GM21825 (cell line): ENCODE measurements at regions not wholly inside any gene's neighbourhood (a gene's known extent, or its start where the extent isn't known, plus 50 kb on each side); places are given as distances from the start of the nearest gene placed in this dataset.
"Not testable (repeated sequence)": the region's sequence is repeated elsewhere in the genome, so short reads cannot be mapped to it uniquely, and the experiment has no call there.

Experiments used
- ATAC-seq: cut with Tn5 transposase; IDR thresholded peaks from one replicate; pipeline ENCODE4 v1.9.1; 2021; ENCODE audit warnings: mild to moderate bottlenecking, moderate library complexity; ENCODE audit not compliant: unreplicated experiment

DNA sequence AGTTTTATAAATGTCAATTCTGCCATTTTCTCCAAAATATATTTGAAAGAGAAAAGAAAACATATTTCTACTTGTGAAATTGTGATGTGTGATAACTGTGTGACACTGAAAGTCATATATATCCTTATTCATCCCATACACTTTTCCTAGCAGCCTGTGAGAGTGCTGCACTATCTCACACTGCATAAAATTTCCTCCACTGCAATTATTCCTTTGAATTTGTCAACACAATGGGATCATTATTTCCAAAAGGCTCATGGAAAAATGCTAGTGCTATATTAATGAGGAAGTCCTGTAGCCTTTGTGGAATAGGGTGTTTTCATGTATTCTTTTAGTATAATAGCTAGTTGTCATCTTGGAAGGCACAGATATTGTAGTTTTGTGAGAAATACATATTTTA lies 504.1 kb downstream of the RPL10L start:
- no peak for ATAC-seq

DNA sequence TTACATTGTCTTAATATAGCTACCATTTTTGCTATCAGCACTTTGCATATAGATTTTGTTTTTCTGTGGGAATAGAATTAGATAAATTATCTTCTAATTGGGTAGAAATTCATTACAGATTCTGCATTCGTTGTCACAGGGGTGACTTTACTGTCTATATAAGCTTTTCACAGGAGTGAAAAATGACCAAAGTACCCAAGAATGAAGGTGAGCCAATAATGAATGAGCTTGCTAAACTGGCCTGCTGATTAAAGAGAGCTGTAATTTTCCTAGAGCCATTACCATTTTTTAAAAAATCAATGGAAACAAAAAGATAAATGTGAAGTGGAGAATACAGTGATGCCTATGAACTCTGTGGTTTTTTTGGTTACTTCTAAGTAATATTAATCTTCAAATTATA lies 504.6 kb downstream of the RPL10L start:
- no peak for ATAC-seq

DNA sequence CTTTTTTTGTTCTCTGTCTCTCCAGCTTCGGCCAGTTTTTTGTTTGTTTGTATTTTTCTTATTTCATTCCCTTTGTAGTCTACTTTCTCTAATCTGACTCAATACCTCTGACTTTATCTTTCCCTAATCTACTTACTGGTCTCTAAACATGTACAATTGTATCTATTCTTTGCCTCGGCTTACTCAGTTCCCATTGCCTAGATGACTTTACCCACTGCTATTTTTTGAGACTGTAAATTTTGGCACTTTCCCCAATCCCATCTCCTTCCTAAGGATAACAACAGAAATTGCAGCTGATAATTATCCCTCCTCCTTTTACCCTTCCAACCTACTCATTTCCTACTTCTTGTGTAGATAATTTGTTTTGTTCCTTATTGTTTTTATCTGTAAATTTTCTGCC lies 511.1 kb downstream of the RPL10L start:
- ATAC-seq: no peak

DNA sequence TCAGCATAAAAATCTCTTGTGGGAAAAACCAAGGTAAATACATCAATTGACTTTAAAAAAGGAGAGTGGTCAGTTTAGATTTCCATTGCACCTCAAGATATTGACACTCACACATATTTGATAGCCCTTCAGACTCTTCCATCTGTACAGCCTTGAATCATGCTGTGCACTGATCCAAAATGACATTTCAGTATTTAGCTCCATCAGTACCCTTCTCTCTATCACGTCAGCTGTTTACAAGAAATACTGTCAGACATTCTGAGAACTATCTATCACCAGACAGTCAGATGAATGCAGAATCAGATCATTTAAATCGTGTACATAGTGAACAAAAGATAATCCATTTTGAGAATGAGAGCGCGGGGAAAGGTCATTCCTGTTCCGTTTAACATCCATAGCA lies 511.9 kb downstream of the RPL10L start:
- no peak for ATAC-seq

DNA sequence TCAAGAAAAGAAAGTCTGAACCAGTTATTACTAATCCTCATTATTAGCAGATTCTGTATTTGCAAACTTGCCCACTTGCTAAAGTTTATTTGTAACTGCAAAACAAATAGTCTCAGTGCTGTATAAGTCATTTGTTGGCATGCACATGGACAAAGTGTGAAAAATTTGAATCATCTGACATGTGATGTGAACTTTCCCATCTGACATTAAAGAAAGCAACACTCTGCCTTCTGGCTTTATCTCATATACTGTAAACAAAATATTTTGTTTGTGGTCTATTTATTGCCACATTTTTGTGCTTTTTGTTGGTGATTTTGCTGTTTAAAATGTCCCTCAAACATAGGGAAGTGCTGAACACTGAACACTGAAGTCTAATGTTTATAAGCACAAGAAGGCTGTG lies 513.8 kb downstream of the RPL10L start:
- no peak for ATAC-seq

DNA sequence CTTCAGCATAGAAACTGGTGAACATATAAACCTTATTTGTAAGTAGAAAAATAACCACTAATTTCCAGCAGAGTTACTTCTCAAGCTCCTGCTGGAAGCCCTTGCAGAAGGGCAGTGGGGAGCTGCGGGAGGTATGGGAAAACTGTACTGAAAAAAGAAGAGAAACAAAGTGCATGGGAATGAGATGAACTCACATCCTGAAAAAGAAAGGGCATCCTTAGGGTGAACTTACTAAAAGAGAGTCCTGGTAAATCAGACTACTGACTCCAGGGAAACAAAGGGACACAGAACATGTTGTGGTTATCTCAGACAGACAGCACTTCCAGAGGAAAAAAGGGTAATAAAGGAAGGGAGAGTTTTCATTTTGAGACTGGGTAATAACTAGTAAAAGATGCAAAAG lies 515.1 kb downstream of the RPL10L start:
- ATAC-seq: no peak

DNA sequence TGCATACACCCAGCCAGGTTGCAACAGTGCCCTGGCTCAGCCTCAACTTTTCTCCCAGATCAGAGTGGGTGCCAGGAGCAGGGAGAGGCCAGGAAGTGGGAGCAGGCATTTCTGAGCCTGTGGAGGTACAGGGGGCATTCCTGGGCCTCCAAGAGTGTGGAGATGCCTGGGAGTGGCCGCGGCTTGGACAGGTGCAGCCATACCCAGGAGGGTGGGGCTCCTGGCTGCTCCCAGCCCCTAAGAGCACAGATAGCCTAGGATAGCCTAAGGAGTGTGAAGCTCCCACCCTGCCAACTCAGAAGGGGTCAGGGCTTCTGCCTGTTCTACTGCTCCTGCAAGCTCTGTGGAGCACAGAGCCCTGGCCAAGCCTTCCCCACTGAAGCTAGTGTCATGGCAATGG lies 543.4 kb downstream of the RPL10L start:
- ATAC-seq: no peak

DNA sequence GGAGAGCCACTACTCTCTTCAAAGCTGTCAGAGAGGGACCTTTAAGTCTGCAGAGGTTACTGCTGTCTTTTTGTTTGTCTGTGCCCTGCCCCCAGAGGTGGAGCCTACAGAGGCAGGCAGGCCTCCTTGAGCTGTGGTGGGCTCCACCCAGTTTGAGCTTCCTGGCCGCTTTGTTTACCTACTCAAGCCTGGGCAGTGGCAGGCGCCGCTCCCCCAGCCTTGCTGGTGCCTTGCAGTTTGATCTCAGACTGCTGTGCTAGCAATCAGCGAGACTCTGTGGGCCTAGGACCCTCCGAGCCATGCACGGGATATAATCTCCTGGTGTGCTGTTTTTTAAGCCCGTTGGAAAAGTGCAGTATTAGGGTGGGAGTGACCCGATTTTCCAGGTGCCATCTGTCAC lies 550.7 kb downstream of the RPL10L start:
- not testable (repeated sequence) for ATAC-seq

DNA sequence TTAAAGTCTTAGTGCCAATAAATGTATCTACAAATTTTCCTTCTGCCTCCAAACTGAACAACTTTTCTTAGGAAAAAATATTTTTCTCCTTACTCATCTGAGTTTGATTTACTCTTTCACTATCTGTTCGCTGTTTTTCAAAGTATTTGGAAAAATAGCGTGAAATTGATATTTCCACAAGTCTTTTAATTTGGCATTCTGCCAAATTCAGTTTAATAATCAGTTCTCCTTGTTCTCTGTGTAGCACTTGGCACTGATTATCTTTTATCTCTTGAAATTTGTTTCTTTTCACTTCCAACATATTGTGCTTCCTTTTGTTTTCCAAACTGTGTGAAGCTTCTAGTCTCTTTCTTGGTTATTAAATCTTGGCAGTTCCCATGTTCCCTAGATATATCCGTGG lies 559.8 kb downstream of the RPL10L start:
- ATAC-seq: no peak

DNA sequence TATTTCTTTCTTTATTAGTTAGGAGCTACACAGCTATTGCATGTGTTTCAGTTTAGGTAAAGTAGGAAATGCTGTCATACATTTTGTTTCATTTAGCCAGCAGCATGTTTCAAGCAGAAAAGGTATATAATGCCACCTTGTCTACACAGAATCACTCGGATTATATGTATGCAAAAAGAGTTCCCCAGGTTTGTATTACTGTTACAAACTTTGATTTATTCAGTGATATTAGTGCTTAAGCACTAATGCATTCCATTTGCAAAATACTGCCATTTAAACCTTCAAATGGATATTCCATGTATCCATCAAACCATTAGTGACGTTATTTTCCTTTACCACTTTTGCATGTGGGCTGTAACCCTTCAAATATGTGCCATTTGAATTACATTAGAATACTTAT lies 564.0 kb downstream of the RPL10L start:
- no peak for ATAC-seq

DNA sequence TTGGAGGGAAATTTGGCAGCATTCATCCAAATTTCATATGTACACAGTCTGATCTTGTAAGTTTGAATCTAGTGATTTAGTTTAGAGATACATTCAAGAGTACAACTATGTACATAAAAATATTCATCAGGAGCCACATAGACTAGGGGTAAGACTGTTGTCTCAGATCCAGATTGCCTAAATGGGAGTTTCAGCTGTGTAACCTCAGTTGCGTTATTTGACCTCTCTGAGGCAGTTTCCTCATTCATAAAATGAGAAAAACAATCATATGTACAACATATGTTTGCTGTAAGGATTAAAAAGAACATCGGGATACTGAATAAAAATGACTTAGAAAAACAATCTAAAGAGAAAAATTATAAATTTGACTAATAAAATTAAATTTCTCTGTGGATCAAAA lies 577.5 kb downstream of the RPL10L start:
- no peak for ATAC-seq

DNA sequence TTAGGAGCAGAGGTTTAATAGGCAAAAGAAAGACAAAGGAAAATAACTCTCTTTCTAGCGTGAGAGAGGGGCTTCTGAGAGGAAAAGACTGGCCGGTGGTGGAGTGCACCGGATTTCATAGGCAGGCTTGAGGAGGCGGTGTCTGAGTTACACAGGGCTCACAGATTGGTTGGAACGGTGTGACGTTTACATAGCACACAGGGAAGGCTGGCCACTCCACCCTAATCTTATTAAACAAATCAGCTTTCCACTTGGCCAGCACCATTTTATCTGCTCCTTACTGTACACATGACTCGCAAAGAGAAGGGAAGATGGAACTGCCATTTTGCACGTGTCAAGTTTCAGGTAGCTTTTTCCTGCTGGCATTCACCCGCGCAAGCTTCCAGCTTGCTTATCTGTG lies 587.7 kb downstream of the RPL10L start:
- no peak for ATAC-seq

DNA sequence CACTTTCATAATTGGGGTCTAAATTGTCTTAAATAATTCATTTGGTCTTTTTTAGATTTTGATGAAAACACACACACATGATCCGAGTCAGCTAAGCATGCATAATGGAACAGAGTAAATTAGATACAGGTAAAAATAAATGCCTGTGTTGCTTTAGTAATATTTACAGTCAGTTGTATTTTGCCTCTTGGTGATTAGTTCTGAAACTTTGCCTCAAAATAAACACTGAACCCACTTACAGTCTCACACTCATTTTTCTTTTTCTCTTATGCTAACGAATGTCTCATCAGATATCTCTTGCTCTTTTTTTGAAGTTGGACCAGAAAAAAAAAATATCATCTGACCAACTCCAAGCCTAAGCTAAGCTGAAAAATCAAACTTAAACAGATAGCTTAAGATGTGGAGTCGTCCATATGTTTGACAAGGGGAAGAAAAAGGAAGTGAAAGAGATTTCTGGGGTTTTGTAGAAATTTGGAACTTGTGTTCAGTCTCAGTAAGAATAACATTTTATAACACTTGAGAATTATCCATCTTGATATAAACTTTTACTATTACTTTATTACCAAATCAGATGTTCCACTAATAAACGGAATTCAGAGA lies 592.5 kb downstream of the RPL10L start:
- ATAC-seq: no peak

DNA sequence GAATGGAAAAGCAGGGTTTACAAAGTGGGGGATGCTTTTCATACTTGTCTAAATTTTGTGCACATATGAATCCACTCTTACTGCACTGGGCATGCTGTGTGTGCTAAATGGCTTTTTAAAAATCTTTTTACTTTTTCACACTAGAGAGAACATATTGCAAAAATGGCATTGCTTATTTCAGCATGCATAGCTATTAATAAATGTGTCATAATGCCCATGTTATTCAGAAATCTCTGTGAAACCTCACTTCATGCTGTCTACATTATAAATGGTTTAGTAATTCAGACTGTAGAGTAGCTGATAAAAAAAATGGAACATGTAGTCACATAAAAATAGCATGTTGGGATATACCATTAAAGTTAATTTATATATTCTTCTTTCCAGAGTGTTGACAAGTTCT lies 593.8 kb downstream of the RPL10L start:
- no peak for ATAC-seq

DNA sequence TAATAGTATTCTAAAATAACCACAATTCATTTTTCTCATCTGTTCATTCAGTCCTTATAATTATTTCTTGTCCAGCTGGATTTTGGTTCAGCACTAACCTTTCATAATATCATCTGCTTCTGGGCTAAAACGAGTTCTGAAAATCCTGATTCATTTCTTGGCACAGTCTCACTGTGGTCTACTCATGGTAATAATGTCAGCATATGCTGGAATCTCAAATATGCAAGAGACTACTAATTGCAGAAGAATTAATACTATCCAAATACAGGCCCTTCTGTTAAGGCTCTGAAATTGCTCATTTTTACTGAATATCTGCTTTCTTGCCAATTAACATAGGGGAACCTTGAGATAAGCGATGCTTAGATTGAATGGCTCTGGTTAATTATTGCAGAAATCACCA lies 597.1 kb downstream of the RPL10L start:
- no peak for ATAC-seq

DNA sequence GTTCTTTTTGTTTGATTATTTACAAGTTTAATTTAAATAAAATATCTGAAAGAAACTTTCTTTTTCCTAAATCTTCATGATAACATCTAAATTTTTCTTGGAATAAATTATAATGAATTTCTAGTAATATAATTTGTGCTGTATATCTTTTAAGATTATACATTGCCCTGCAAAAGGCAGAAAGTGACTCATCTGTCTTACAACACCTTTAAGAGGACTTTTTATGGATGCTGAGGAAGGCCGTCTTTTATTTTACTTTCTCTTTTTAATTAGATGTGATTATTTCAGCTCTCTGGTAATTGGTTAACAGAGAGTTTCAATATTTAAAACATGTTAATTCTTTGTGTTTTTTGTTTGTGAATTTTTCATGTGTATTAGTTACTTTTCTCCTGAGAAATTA lies 598.4 kb downstream of the RPL10L start:
- ATAC-seq: no peak

DNA sequence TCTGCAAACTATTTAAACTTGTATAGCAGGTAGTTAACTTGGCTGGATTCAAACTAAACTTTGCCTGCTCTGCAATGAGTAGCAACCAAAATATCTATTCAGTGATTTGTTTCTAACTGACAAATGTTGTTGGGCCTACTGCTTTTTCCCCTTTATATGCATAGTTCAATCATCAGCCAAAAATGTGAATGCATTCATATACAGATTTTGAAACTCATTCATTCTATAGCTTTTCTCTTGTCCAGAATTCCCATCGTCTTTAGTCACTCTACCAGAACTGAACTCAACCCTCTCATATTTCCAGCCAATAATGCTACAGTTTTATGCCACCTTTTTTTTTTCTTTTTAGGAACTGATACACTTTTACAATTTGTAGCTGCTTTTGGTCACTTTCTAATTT lies 599.8 kb downstream of the RPL10L start:
- ATAC-seq: no peak

DNA sequence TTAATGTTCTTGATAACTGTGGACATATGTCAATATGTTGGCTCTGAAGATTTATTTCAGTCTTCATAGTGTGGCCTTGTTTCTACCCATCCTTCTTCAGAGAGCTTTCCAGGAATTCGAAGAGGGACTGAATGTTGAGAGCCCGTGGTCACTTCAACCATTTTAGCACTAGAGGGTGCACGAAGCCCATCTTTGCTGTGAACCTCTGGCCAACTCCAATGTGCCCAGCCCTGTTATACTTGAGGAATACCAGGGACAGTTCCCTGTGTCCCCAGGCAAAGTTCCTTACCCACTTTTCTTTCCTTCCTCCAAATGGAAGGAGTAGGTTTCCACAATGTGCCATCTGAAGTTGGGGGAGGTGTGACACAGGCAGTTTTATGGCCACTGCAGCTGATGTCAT lies 603.5 kb downstream of the RPL10L start:
- no peak for ATAC-seq

DNA sequence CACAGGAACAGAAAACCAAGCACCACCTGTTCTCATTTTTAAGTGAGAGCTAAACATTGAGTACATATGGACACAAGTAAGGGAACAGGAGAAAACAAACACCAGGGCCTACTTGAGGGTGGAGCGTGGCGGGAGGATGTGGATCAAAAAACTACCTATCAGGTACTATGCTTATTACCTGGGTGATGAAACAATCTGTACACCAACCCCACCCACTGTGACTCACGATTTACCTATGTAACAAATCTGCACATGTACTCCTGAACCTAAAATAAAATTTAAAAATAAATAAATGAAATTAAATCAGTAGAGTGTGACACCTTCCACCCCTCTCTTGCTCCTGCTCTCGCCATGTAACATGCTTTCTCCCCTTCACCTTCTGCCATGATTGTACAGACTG lies 615.5 kb downstream of the RPL10L start:
- ATAC-seq: no peak

DNA sequence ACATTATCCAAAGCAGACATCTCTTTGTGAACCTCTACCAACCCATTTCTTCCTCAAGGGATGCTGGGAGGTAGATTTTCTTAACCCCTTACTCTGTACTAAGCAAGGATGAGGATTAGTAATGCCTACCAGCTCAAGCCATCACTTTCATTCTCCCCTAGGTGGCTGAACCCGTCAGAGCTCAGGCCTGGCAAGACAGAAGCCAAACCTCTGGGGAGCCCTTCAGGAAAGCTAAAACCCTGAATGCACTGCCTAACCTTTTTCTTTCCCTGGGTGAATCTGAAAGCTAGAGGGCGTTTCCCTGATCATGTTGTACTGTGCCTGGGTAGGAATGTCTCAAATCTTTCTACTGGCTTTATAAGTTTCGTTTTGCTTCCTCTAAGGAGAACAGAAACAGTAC lies 617.3 kb downstream of the RPL10L start:
- ATAC-seq: no peak

DNA sequence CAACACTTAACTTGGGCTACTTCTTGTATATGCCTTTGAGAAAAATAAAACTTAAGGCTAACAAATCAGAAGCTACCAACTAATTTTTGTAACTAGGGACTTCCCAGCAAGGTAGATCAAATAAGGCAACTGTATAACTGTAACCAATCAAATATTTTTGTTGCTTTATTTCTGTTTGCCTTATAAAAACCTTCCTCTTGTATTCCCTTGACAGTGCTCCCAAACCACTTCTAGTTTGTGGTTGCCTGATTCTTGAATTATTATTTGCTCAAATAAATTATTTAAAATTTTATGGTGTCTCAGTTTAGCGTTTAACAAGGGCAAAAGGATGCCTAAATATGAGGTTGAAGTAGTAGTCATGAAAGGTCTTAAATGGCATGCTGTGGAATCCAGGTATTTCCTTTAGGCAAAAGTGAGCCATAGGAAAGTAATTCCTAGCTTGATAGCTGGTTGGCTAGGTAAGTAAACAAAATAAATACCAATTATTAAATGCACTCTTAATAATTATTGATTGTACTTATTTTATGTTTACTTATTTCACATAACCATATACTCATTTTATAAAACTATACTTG lies 632.6 kb downstream of the RPL10L start:
- no peak for ATAC-seq

DNA sequence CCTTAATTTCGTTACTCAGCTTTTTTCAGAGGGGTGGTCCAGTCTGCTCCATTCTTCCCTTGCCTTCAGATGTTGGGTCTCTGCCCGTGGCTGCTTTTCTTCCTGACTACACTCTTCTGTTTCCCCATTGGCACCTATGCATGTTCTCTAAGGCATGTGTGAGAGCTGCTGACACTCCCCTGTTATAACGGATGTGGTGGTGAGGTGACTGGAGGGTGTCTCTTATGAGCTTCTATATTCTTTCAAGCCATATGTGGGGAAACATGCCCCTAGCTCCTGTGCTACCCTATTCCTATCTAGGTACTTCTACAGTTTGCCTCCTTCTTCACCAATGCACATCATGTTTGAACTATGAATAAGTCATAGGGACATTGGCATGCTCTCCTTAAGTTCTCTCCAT lies 643.2 kb downstream of the RPL10L start:
- ATAC-seq: no peak

DNA sequence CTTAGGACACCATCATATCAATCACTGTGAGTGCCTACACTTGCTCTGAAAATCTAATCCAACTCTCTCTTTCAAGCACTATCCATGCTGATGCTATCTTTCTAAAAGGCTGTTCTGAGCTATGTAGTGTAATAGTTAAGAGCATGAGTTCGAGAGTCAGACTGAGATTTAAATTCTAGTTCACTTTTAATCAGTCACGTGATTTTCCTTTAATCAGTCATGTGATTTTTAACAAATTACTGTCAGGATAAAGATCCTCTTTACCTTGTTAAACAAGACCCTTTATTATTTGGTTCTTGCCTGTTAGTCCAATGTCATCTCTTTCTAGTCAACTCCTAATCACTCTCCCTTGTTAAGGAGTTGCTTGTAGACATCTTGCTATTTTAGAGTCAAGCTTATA lies 653.0 kb downstream of the RPL10L start:
- no peak for ATAC-seq
